Astrocyte (in vitro differentiated cells and primary cell): ENCODE measurements at regions not wholly inside any gene's neighbourhood (a gene's known extent, or its start where the extent isn't known, plus 50 kb on each side); places are given as distances from the start of the nearest gene placed in this dataset.

ENCODE experiments used
- EZH2 ChIP-seq: IDR thresholded peaks from 2 replicates; pipeline ENCODE4 v1.6.1; 2012; ENCODE audit warnings: mild to moderate bottlenecking, low read length, inconsistent platforms; ENCODE audit not compliant: insufficient read depth
- TF ChIP-seq, protein P1 (sequence below): IDR thresholded peaks from 2 replicates; pipeline ENCODE4 v1.5.1; 2011; ENCODE audit warnings: low read depth, mild to moderate bottlenecking, inconsistent platforms, low read length, moderate library complexity; ENCODE audit not compliant: insufficient read depth

DNA sequence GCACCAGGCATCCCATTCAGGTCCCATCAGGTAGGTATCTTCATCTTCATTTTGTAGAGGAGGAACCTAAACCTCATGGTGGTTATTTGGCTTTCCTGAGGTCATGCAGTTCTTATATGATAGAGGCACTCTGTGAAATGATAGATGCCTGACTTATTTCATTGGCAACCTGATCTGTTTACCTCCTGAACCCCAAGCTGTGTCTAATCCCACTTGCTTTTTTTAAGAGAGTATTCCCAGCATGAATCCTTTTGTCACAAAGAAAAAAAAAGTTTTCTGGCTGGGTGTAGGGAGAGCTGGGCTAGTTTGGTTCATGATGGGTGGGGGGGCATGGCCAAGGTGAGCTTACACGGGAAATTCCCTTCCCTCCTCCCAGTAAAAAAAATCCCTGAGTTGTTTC, 154.2 kb downstream of the TENT5C start:
- TF ChIP-seq, protein P1, sequence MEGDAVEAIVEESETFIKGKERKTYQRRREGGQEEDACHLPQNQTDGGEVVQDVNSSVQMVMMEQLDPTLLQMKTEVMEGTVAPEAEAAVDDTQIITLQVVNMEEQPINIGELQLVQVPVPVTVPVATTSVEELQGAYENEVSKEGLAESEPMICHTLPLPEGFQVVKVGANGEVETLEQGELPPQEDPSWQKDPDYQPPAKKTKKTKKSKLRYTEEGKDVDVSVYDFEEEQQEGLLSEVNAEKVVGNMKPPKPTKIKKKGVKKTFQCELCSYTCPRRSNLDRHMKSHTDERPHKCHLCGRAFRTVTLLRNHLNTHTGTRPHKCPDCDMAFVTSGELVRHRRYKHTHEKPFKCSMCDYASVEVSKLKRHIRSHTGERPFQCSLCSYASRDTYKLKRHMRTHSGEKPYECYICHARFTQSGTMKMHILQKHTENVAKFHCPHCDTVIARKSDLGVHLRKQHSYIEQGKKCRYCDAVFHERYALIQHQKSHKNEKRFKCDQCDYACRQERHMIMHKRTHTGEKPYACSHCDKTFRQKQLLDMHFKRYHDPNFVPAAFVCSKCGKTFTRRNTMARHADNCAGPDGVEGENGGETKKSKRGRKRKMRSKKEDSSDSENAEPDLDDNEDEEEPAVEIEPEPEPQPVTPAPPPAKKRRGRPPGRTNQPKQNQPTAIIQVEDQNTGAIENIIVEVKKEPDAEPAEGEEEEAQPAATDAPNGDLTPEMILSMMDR, result no peak
- TF ChIP-seq EZH2, result no peak
